A549 (cell line): ENCODE measurements at regions not wholly inside any gene's neighbourhood (a gene's known extent, or its start where the extent isn't known, plus 50 kb on each side); places are given as distances from the start of the nearest gene placed in this dataset.

Experiments
- ATAC-seq, 2 experiments: fragments of 200-7000 bp in 1 of 2; fragments of >200 bp in 1 of 2; cut with Nextera tagmentation in 1 of 2; cut with Tn5 transposase in 1 of 2; 3 replicates each; pipeline versions ENCODE4 v1.8.0 to v1.9.1; 2018 to 2020; ENCODE audit warnings: mild to moderate bottlenecking in 1 of 2, moderate library complexity in 1 of 2
- CTCF ChIA-PET: fragments of 300-600 bp; sonication (Branson Sonifier 250); formaldehyde crosslinking; extraction: SDS; loops from one replicate; lab custom pipeline; 2021; ENCODE audit warnings: antibody characterized with exemption, inconsistent platforms; lab: Yijun Ruan, JAX
- POLR2A ChIA-PET: fragments of 350-600 bp; formaldehyde crosslinking; extraction: SDS; loops from one replicate; lab custom pipeline; 2021; ENCODE audit warnings: antibody characterized with exemption, inconsistent platforms; lab: Yijun Ruan, JAX
- DNase-seq, 2 experiments: peaks; one replicate each; pipeline versions ENCODE4 v3.0.0 to v3.0.0-alpha.2; 2011 to 2016; ENCODE audit warnings: low read depth in 1 of 2, low spot score in 1 of 2
- FAIRE-seq: peaks from 2 replicates; lab custom pipeline; 2011; peaks lifted over from hg19 to GRCh38; lab: Jason Lieb, UNC
- H3K27ac ChIP-seq, 2 experiments: fragments of >200 bp; sonication (Bioruptor Twin); formaldehyde crosslinking; 3 replicates each; pipeline ENCODE4 v1.5.1; 2016 to 2017
- H3K4me1 ChIP-seq: fragments of >200 bp; sonication (Bioruptor Twin); formaldehyde crosslinking; 3 replicates; pipeline ENCODE4 v1.6.1; 2016
- H3K4me2 ChIP-seq: fragments of >200 bp; sonication (Bioruptor Twin); formaldehyde crosslinking; 3 replicates; pipeline ENCODE4 v1.6.1; 2016
- H3K4me3 ChIP-seq: fragments of >200 bp; sonication (Bioruptor Twin); formaldehyde crosslinking; 3 replicates; pipeline ENCODE4 v1.5.1; 2016
- H3K9me3 ChIP-seq: fragments of >200 bp; sonication (Bioruptor Twin); formaldehyde crosslinking; 3 replicates; pipeline ENCODE4 v1.6.1; 2016
- BCL3 ChIP-seq: fragments of >200 bp; sonication (Bioruptor Twin); formaldehyde crosslinking; IDR thresholded peaks from 3 replicates; pipeline ENCODE4 v1.6.1; 2016
- CHD2 ChIP-seq: fragments of 150-350 bp; IDR thresholded peaks from 2 replicates; pipeline ENCODE4 v1.6.1; 2014; ENCODE audit warnings: low read length; ENCODE audit not compliant: partially characterized antibody
- EHF ChIP-seq: fragments of 250-450 bp; sonication (Bioruptor Pico); IDR thresholded peaks from 2 replicates; pipeline ENCODE4 v1.5.0; 2020; ENCODE audit warnings: mild to moderate bottlenecking
- EHMT2 ChIP-seq: fragments of 200-600 bp; sonication (generic); IDR thresholded peaks from 2 replicates; pipeline ENCODE4 v1.6.1; 2016; ENCODE audit warnings: antibody characterized with exemption, low read depth, mild to moderate bottlenecking, moderate library complexity
- EP300 ChIP-seq, 2 experiments: fragments of >200 bp; sonication (Bioruptor Twin); formaldehyde crosslinking; IDR thresholded peaks; 2 replicates in 1 of 2; 3 replicates in 1 of 2; pipeline ENCODE4 v1.6.1; 2016 to 2017
- ESRRA ChIP-seq: fragments of 150-350 bp; IDR thresholded peaks from 2 replicates; pipeline ENCODE4 v1.6.1; 2014; ENCODE audit warnings: mild to moderate bottlenecking, low read length, borderline replicate concordance
- FOSL2 ChIP-seq, 2 experiments: fragments of 450-650 bp in 1 of 2; fragments of >200 bp in 1 of 2; sonication (Bioruptor Twin) in 1 of 2; formaldehyde crosslinking; IDR thresholded peaks; 2 replicates each; pipeline versions ENCODE4 v1.5.0 to v1.6.1; 2016 to 2020; ENCODE audit warnings: mild to moderate bottlenecking in 1 of 2, moderate library complexity in 1 of 2
- FOXS1 ChIP-seq: fragments of 250-450 bp; sonication (Bioruptor Pico); IDR thresholded peaks from 2 replicates; pipeline ENCODE4 v1.5.0; 2020; ENCODE audit warnings: mild to moderate bottlenecking, moderate library complexity
- GATA3 ChIP-seq: IDR thresholded peaks from 2 replicates; pipeline ENCODE4 v1.6.1; 2012; ENCODE audit warnings: borderline replicate concordance
- HOXB13 ChIP-seq: fragments of 250-450 bp; sonication (Bioruptor Pico); IDR thresholded peaks from 2 replicates; pipeline ENCODE4 v1.5.0; 2020; ENCODE audit warnings: low read depth, mild to moderate bottlenecking, moderate library complexity
- JUN ChIP-seq, 2 experiments: fragments of >200 bp; sonication (Bioruptor Twin); formaldehyde crosslinking; IDR thresholded peaks; 2 replicates in 1 of 2; 3 replicates in 1 of 2; pipeline ENCODE4 v1.6.1; 2016 to 2017
- KDM1A ChIP-seq: fragments of 200-600 bp; sonication (generic); IDR thresholded peaks from 2 replicates; pipeline ENCODE4 v1.6.1; 2016; ENCODE audit warnings: low read depth, mild to moderate bottlenecking
- MAX ChIP-seq: IDR thresholded peaks from 2 replicates; pipeline ENCODE4 v1.6.1; 2012
- MAZ ChIP-seq: fragments of 150-350 bp; IDR thresholded peaks from 2 replicates; pipeline ENCODE4 v1.6.1; 2014; ENCODE audit warnings: antibody characterized with exemption, low read depth, low read length, borderline replicate concordance
- MYC ChIP-seq: IDR thresholded peaks from 2 replicates; pipeline ENCODE4 v1.6.1; 2012; ENCODE audit warnings: mild to moderate bottlenecking, inconsistent platforms, low read length, improper control_type of control experiment, borderline replicate concordance
- NFE2L2 ChIP-seq: fragments of 150-350 bp; conservative IDR thresholded peaks from 2 replicates; pipeline ENCODE4 v1.6.1; 2014; ENCODE audit warnings: low read length
- PHF8 ChIP-seq: fragments of 200-600 bp; sonication (generic); IDR thresholded peaks from 2 replicates; pipeline ENCODE4 v1.6.1; 2016; ENCODE audit warnings: low read depth, mild to moderate bottlenecking, antibody characterized with exemption, moderate library complexity, borderline replicate concordance
- RARB ChIP-seq: fragments of 250-450 bp; sonication (Bioruptor Pico); IDR thresholded peaks from 2 replicates; pipeline ENCODE4 v1.8.0; 2021; ENCODE audit warnings: mild to moderate bottlenecking, moderate library complexity
- RCOR1 ChIP-seq: fragments of 150-350 bp; IDR thresholded peaks from 2 replicates; pipeline ENCODE4 v1.6.1; 2014; ENCODE audit warnings: antibody characterized with exemption, low read length, low read depth
- RFX5 ChIP-seq: fragments of 450-650 bp; IDR thresholded peaks from 2 replicates; pipeline ENCODE4 v1.7.1; 2014; ENCODE audit warnings: antibody characterized with exemption, mild to moderate bottlenecking, moderate library complexity
- RNF2 ChIP-seq: fragments of 200-600 bp; sonication (generic); IDR thresholded peaks from 2 replicates; pipeline ENCODE4 v1.6.1; 2016; ENCODE audit warnings: low read depth, mild to moderate bottlenecking, antibody characterized with exemption, moderate library complexity, borderline replicate concordance
- SMC3 ChIP-seq: fragments of >200 bp; sonication (Bioruptor Twin); formaldehyde crosslinking; IDR thresholded peaks from 3 replicates; pipeline ENCODE4 v1.6.1; 2018; ENCODE audit warnings: inconsistent platforms
- SREBF2 ChIP-seq: fragments of 450-650 bp; IDR thresholded peaks from 2 replicates; pipeline ENCODE4 v1.6.1; 2014; ENCODE audit warnings: mild to moderate bottlenecking, moderate library complexity
- TFCP2L1 ChIP-seq: fragments of 250-450 bp; sonication (Bioruptor Pico); IDR thresholded peaks from 2 replicates; pipeline ENCODE4 v1.5.0; 2021; ENCODE audit warnings: mild to moderate bottlenecking
- TP53 ChIP-seq: fragments of 250-450 bp; sonication (Bioruptor Pico); IDR thresholded peaks from 2 replicates; pipeline ENCODE4 v1.5.0; 2021; ENCODE audit warnings: mild to moderate bottlenecking, moderate library complexity
- ZC3H11A ChIP-seq: fragments of 450-650 bp; IDR thresholded peaks from 2 replicates; pipeline ENCODE4 v1.6.1; 2014; ENCODE audit warnings: antibody characterized with exemption, mild to moderate bottlenecking
- ZFP36 ChIP-seq: fragments of 450-650 bp; IDR thresholded peaks from 2 replicates; pipeline ENCODE4 v1.6.1; 2014; ENCODE audit warnings: borderline replicate concordance; ENCODE audit not compliant: partially characterized antibody
- ZNF302 ChIP-seq: fragments of 250-450 bp; sonication (Bioruptor Pico); IDR thresholded peaks from 2 replicates; pipeline ENCODE4 v1.9.0; 2021; ENCODE audit warnings: inconsistent platforms, mild to moderate bottlenecking, moderate library complexity
- WGBS: methylation state at CpG from one replicate; pipeline ENCODE4 v1.1.6; 2017; ENCODE audit errors: missing lambda C conversion rate; 5-methylcytosine and 5-hydroxymethylcytosine counted together
- TF ChIP-seq, protein P1 (sequence below): fragments of 250-450 bp; sonication (Bioruptor Pico); IDR thresholded peaks from 2 replicates; pipeline ENCODE4 v1.5.0; 2020; ENCODE audit warnings: low read depth, mild to moderate bottlenecking, moderate library complexity
- TF ChIP-seq, protein P2 (sequence below): fragments of 250-450 bp; sonication (Bioruptor Pico); IDR thresholded peaks from 2 replicates; pipeline ENCODE4 v1.5.0; 2021; ENCODE audit warnings: mild to moderate bottlenecking, moderate library complexity, borderline replicate concordance
- TF ChIP-seq, protein P3 (sequence below): IDR thresholded peaks from 2 replicates; pipeline ENCODE4 v1.6.1; 2012; ENCODE audit warnings: low read depth, borderline replicate concordance

- FAIRE-seq (no peak), DNase-seq (no peak), ATAC-seq (no peak)
- H3K4me1 ChIP-seq, result no peaks in the 10 kb centered on the region
- no peak overlapping the region for H3K4me3 ChIP-seq
- TF ChIP-seq SREBF2 (no peak), RFX5 (no peak), HOXB13 (CRISPR knock-in tag) (no peak), MYC (no peak), KDM1A (no peak), RCOR1 (no peak), FOSL2 (IDR thresholded peaks at IDR 0.05) (no peak), FOSL2 (CRISPR knock-in tag; IDR thresholded peaks at IDR 0.05) (no peak), EHF (CRISPR knock-in tag) (no peak), JUN (IDR thresholded peaks at IDR 0.05) (no peak), RARB (CRISPR knock-in tag) (no peak), MAX (no peak), CHD2 (no peak), FOXS1 (CRISPR knock-in tag) (no peak), SMC3 (no peak), ESRRA (no peak)
- TF ChIP-seq, protein P1, sequence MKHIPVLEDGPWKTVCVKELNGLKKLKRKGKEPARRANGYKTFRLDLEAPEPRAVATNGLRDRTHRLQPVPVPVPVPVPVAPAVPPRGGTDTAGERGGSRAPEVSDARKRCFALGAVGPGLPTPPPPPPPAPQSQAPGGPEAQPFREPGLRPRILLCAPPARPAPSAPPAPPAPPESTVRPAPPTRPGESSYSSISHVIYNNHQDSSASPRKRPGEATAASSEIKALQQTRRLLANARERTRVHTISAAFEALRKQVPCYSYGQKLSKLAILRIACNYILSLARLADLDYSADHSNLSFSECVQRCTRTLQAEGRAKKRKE, result no peak
- ChIA-PET POLR2A (no interaction called here), CTCF (interaction anchor here (1.1 to 2.3 kb wide), 3 partner anchors 223 to 650 kb away, joined by 3 to 11 read pairs (median 4); no protein-coding TSS in a partner anchor)
- 5% methylated on average over 2 of the region's 2 CpGs for WGBS
- H3K9me3 ChIP-seq, result no peaks in the 10 kb centered on the region
- no peak overlapping the region for H3K27ac ChIP-seq
- H3K4me2 ChIP-seq, result no peak overlapping the region
Measured at GRCh38 chr1:222127096-222127495, 385.2 kb upstream of the DUSP10 start.

DNA sequence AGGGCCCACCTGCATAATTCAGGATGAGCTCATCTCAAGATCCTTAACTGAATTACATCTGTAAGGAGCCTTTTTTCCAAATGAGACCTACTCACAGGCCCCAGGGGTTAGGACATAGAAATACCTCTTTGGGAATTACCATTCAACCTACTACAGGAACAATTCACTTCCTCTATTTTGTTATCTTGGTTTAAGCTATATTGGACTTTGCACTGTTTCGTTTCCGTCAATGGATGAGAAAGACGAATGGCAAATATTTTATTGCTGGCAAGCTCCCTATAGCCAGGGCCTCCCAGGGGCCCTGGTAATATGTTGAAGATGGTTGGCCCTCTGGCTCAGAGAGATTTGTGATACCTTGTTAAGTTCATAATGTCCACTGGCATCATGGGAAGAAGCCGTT is 384.2 kb upstream of the DUSP10 start:
- DNase-seq, result no peak
- Histone ChIP-seq H3K4me3 (no peak overlapping the region), H3K4me2 (no peak overlapping the region), H3K27ac (no peak overlapping the region), H3K9me3 (no peaks in the 10 kb centered on the region), H3K4me1 (no peaks in the 10 kb centered on the region)
- ChIA-PET CTCF (interaction anchor here (1.2 to 2.3 kb wide), 2 partner anchors 15 to 329 kb away, joined by 3 to 11 read pairs; no protein-coding TSS in a partner anchor), POLR2A (no interaction called here)
- ATAC-seq, result no peak
- no peak for FAIRE-seq
- 68% methylated on average over 4 of the region's 4 CpGs for WGBS
- TF ChIP-seq RNF2, result no peak
- TF ChIP-seq KDM1A, result no peak
- TF ChIP-seq BCL3, result no peak
- TF ChIP-seq TP53 (CRISPR knock-in tag), result no peak
- no peak for TF ChIP-seq MAX
- TF ChIP-seq ZNF302 (CRISPR knock-in tag), result no peak
- no peak for TF ChIP-seq RCOR1
- TF ChIP-seq EP300 (IDR thresholded peaks at IDR 0.05), result no peak
- TF ChIP-seq, protein P2, sequence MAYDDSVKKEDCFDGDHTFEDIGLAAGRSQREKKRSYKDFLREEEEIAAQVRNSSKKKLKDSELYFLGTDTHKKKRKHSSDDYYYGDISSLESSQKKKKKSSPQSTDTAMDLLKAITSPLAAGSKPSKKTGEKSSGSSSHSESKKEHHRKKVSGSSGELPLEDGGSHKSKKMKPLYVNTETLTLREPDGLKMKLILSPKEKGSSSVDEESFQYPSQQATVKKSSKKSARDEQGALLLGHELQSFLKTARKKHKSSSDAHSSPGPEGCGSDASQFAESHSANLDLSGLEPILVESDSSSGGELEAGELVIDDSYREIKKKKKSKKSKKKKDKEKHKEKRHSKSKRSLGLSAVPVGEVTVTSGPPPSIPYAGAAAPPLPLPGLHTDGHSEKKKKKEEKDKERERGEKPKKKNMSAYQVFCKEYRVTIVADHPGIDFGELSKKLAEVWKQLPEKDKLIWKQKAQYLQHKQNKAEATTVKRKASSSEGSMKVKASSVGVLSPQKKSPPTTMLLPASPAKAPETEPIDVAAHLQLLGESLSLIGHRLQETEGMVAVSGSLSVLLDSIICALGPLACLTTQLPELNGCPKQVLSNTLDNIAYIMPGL (CRISPR knock-in tag), result no peak
- no peak for TF ChIP-seq EHMT2
- TF ChIP-seq, protein P3, sequence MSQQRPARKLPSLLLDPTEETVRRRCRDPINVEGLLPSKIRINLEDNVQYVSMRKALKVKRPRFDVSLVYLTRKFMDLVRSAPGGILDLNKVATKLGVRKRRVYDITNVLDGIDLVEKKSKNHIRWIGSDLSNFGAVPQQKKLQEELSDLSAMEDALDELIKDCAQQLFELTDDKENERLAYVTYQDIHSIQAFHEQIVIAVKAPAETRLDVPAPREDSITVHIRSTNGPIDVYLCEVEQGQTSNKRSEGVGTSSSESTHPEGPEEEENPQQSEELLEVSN, result no peak
- TF ChIP-seq ZC3H11A, result no peak
- no peak for TF ChIP-seq TFCP2L1
- TF ChIP-seq ZFP36, result no peak
- TF ChIP-seq MAZ, result no peak
- TF ChIP-seq NFE2L2, result no peak
- no peak for TF ChIP-seq GATA3
- TF ChIP-seq RARB (CRISPR knock-in tag), result no peak
- no peak for TF ChIP-seq PHF8
